GM21390 (cell line): ENCODE measurements at regions not wholly inside any gene's neighbourhood (a gene's known extent, or its start where the extent isn't known, plus 50 kb on each side); places are given as distances from the start of the nearest gene placed in this dataset.

Experiments
- ATAC-seq: cut with Tn5 transposase; IDR thresholded peaks from one replicate; pipeline ENCODE4 v1.9.1; 2021; ENCODE audit not compliant: unreplicated experiment

DNA sequence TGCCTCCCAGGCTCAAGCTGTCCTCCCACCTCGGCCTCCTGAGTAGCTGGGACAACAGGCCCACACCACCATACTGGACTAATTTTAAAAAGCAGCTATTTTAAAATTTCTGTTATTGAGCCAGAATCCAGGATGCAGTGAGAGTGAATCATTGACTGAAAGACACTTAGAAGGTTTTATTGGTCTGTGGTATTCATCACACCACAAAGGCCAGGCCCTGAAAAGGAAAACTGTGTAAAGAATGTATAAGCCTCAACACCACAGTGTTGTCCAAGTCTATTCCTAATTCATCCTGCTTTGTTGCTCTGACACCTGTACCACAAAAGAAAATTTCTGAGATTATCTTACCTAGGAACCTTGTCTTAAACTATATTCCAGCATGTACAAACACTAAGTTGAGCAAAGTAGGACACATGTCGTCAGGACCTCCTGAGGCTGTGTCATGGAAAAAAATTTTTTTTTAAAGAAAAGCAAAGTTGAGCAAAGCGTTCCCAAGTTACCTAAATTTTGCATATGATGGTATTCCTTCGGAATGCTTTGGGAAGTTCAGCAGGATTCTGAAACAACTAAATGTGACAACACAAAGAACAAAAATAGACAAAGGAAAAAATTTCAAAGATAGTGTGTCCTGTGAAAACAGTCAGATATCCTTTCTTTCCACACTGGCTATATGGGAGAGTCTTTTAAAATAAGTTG lies 129.6 kb upstream of the MKLN1 start:
- no peak for ATAC-seq

DNA sequence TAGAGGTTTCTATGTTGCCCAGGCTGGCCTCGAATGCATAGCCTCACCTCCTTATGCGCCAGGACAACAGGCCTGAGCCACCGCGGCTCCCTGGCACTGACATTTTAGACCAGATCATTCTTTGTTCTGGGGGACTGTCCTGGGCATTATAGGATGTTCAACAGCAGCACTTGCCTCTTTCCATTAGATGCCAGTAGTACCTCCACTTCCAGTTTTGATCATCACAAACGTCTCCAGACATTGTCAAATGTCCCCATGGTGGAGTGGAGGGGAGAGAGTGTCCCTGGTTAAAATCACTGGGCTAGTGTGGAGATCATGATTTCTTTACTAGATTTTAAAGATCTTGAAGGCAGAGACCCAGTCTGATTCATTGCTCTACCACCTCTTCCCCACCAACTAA lies 125.2 kb upstream of the MKLN1 start:
- no peak for ATAC-seq

GRCh38 chr7:131203291-131203976 lies 124.2 kb upstream of the MKLN1 start:
- ATAC-seq = no peak

- no peak for ATAC-seq
These were observed 118.9 kb upstream of the MKLN1 start for GRCh38 chr7:131208777-131209176.

- no peak for ATAC-seq
These were observed 117.1 kb upstream of the MKLN1 start for GRCh38 chr7:131210618-131211017.

DNA sequence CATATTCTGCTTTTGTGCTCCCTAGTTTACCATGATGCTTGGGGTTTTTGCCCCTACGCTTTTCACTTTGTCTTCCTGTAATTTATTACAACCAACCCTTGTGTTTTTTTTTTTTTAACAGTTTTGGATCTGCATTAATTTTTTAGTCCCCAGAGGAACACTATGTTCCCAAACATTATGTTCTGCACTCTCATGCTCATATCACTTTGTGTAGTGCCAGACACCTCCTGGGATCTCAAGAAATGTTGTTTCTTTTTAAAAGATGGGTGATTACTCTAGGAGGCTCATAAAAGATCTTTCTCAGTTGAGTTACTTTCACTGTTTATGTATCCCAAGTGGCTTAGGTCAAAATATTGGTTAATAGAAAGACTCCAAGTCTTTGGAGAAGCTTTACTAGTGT lies 116.2 kb upstream of the MKLN1 start:
- ATAC-seq = no peak

DNA sequence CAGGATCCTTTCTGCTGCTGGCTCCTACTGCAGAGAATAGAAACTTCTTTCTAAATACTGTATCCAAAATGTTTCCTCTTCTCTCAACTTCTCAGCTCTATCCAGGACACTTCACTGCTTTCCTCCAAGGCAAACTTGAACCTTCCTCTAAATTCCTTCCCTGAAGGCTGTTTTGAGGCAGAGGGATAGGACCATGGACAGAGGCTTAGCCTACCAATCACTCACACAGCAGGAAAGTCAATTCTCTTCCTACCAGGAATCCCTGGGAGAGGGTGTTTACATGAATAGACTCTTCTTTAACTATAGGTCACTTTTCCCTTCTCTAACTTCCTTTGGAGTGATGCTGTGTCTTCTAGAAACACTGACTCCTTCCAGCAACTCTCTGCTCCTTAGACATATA lies 115.6 kb upstream of the MKLN1 start:
- ATAC-seq = no peak

DNA sequence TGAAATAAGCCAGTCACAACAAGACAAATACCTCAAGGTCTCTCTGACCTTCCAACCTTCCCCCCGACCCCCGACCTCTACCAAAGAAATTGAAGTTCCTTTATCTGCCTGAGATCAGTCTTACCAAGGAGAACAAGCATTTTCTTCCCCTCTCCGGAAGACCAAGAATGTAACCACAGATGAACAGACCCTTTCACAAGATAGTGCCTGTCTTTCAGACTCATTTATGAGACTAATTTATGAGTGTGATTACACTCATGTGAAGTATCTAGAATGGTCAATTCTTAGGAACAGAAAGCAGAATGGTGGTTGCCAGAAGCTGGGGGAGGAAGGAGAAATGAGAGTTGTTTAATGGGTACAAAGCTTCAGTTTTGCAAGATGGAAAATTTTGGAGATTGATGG lies 108.9 kb upstream of the MKLN1 start:
- peak; percentile 59 for ATAC-seq

- ATAC-seq = no peak
These were observed 108.2 kb upstream of the MKLN1 start for GRCh38 chr7:131219312-131220041.

DNA sequence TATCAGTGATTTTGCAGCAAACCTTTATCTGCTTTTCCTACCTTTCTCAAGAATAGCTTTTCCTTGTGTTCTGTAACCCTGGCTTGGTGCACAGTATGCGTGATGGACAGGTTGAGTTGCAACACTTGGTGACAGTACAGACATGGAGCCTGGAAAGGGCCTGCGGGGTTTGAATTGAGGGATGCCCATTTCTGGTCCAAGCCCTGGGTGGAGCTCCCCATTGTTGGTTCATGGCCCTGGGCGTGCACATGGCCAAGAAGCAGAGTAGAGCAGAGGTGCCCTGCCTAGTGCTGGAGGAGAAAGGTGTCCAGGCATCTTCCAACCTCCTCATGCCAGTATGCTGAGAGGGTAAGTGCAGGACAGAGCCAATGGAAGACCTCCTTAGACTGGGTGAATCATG lies 106.6 kb upstream of the MKLN1 start:
- ATAC-seq = no peak

DNA sequence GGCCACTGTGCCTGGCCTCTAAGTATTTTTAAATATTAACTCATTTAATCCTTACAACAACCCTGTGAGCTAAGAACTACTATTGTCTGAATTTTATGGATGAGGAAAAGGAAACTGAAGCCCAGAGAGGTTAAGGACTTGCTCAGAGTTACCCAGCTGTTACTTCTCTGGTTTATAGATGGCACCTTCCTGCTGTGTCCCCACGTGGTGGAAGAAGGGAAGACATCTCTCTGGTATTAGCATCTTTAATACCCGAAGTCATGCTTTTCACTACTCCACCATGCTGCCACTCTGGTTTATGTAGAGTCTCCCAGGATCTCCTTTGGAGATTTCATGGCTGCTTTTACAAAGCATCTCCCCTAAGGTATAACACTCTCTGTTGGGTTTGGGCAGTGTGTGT lies 105.5 kb upstream of the MKLN1 start:
- no peak for ATAC-seq

GRCh38 chr7:131223151-131223550 lies 104.5 kb upstream of the MKLN1 start:
- no peak for ATAC-seq

GRCh38 chr7:131224996-131225395 lies 102.7 kb upstream of the MKLN1 start:
- no peak for ATAC-seq

DNA sequence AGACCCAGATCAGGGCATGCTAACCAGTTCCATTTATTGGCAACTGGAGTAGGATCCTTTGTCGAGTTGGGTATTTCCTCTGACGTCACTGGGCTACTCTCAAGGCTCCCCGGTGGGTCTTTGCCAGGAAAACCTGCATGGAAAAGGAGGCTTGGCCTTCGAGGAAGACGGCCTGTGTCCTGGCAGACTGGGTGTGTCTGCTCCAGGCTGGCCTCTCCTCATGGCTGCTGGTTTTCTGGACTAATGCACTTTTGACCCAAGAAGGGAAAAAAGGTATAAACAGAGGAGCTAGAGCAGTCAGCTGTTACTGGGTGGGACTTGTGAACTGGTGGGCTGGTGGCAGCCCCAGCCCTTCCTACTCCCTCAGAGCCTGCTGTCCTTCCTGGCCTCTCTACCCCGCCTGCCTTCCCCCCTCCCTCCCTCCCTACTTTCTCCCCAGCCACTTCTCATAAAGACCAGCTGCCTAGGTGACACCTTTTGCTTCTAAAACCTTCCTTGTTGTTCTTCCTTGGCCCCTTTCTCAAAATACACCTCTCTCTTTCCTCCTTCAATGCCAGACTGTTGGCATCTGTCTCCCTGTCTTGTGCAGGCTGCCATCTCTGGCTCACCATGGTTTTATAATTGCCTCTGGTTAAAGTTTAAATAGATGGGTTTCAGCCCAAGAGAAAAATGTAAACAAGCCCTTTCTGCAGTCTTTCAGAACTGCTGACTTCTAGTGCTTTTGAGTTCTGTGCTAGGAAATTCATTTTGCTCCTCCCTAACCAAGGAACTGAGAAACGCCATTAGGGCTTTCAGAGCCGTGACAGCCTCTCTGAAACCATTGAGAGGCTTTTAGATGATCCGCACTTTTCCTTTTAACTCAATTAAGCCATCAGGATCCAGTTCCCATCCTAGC lies 101.8 kb upstream of the MKLN1 start:
- no peak for ATAC-seq

- ATAC-seq = no peak
These were observed 101.2 kb upstream of the MKLN1 start for GRCh38 chr7:131226514-131226865.

DNA sequence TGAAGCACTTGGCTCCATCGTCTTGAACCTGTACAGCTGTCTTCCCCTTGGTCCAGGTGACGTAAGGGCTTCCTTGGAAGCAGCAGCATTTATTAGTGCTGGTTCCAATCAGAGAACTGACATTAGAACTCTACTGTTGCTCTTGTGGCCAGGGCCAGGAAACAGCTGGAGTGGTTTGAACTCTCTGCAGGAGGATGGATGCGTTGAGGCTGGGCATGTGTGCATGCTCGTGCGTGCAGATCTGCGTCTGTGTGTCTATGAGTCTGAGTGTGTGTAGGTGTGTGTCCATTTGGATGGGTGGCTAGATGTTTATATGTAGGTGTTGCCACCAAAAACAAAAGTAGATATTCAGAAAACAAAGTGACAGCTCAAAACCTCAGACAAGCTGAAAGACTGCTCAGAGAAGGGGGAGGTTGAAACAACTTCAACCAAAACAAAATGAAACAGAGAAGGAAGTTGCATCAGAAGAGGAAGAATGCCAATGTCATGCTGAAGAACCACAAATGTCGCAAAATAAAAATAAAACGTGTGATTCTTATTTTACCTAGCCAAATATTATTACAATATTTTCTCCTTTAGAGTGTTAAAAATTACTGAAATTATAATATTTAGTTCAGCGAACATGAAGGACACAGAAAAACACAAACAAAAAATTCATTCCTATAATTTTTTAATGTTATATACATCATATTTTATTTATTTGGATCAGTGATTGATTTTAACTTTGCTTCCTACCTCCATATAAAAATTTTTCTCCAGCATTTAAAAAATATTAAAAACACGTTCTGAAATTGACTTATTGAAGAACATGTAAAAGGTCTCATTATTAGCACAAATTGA lies 96.1 kb upstream of the MKLN1 start:
- ATAC-seq = peak; percentile 88

DNA sequence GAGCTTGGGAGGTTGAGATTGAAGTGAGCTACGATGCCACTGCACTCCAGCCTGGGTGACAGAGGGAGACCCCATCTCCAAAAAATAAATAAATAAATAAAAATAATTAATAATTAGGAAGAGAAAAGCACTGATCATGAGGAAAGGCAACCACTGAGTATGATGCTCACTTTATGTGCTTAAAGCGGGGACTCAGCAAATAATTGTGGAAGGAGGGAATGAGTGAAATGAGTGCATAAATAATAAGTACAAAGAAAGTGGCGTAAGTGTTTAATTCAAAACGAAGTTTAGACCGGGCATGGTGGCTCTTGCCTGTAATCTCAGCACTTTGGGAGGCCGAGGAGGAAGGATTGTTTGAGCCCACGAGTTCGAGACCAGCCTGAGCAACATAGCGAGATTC lies 94.9 kb upstream of the MKLN1 start:
- ATAC-seq = no peak

- no peak for ATAC-seq
These were observed 94.5 kb upstream of the MKLN1 start for GRCh38 chr7:131233193-131233592.

DNA sequence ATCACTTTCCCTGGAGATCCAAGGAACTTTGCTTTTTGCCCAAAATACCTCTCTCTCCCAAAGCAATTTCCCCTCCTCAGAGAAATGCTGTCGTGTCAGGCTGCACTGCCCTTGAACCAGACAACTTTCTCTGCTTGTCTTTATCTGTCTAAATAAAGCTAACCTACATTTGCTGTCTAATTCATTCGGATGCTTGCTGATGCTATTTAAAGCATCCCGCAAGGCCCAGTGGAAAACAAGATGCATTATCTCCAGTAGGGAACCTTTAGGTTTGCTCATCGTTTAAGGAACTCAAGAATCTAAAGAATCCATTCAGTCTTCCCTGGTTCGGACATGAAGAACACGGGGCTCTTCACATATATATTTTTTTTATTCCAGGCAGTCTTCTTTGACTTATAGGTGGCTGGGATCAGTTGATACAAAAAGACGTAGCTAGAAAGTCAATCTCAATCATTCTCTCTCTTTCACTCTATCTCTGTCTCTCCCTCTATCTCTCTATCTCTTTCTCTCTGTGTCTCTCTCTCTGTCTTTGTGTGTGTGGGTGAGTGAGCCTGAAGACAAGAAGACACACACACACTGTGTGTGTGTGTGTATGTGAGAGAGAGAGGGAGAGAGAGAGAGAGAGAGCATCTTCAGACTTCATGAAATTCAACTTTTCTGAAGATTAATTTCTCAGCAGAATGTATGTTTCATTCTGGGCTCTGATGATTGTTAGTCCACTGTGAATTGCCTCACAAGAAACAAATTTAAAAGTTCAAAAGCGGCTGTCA lies 92.8 kb upstream of the MKLN1 start:
- no peak for ATAC-seq
